WI38 (cell line): ENCODE measurements at regions not wholly inside any gene's neighbourhood (a gene's known extent, or its start where the extent isn't known, plus 50 kb on each side); places are given as distances from the start of the nearest gene placed in this dataset.

Source experiments
- H3K4me3 ChIP-seq: 2 replicates; pipeline ENCODE4 v1.5.1; 2011; ENCODE audit warnings: low read depth, mild to moderate bottlenecking, control low read depth, low read length
- CTCF ChIP-seq: IDR thresholded peaks from 2 replicates; pipeline ENCODE4 v1.5.1; 2012; ENCODE audit warnings: low read depth, mild to moderate bottlenecking, control low read depth, low read length

DNA sequence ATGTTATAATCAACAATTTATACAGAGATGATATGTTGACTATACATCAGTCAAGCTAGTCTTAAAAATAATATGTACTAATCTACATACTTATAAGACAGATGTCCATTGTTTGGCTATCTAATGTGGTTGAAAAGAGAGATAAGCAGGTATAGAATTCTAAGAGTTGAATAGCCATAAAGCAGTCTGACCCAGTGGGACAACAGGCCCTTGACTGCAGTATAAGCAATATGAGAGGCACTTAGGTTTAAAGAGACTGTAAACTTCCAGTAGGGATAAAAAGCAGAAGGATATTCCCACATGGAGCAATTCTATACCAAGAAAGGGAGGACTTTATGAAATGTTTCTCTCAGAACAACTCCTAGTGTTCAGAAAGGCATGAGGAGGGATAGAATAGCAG lies 139.3 kb downstream of the ELAPOR2 start:
- no peak overlapping the region for H3K4me3 ChIP-seq
- no peak for TF ChIP-seq CTCF

- H3K4me3 ChIP-seq: no peak overlapping the region
- TF ChIP-seq CTCF: no peak
These were observed 141.2 kb downstream of the ELAPOR2 start for GRCh38 chr7:86918245-86918644.

GRCh38 chr7:86916277-86916825 lies 143.1 kb downstream of the ELAPOR2 start:
- no peak for TF ChIP-seq CTCF
- H3K4me3 ChIP-seq: no peak overlapping the region

GRCh38 chr7:86914551-86914950 lies 144.9 kb downstream of the ELAPOR2 start:
- no peak overlapping the region for H3K4me3 ChIP-seq
- TF ChIP-seq CTCF: no peak
